Activated T-cell treated with anti-CD3 and anti-CD28 coated beads for 4 hours (primary cell): ENCODE measurements at regions not wholly inside any gene's neighbourhood (a gene's known extent, or its start where the extent isn't known, plus 50 kb on each side); places are given as distances from the start of the nearest gene placed in this dataset.
"Not testable (repeated sequence)": the region's sequence is repeated elsewhere in the genome, so short reads cannot be mapped to it uniquely, and the experiment has no call there.

ENCODE experiments used
- DNase-seq: peaks from one replicate; pipeline ENCODE4 v3.0.0-alpha.2; 2020

- no peak for DNase-seq
Measured at GRCh38 chr22:25397616-25398015, 166.9 kb upstream of the GRK3 start.

GRCh38 chr22:25398591-25399062 lies 165.8 kb upstream of the GRK3 start:
- DNase-seq, result not testable (repeated sequence)

GRCh38 chr22:25399649-25400151 lies 164.8 kb upstream of the GRK3 start:
- no peak for DNase-seq

- no peak for DNase-seq
Measured at GRCh38 chr22:25402160-25402500, 162.3 kb upstream of the GRK3 start.

GRCh38 chr22:25402501-25403283 lies 161.8 kb upstream of the GRK3 start:
- DNase-seq, result no peak

- DNase-seq, result no peak
Measured at GRCh38 chr22:25403284-25403810, 161.1 kb upstream of the GRK3 start.

- DNase-seq, result no peak
Measured at GRCh38 chr22:25403811-25404471, 160.5 kb upstream of the GRK3 start.

GRCh38 chr22:25404556-25404927 lies 159.9 kb upstream of the GRK3 start:
- DNase-seq, result no peak

- DNase-seq, result peak; percentile 40
Measured at GRCh38 chr22:25404928-25405816, 159.3 kb upstream of the GRK3 start.

GRCh38 chr22:25405841-25406509 lies 158.5 kb upstream of the GRK3 start:
- DNase-seq, result no peak

- DNase-seq, result no peak
Measured at GRCh38 chr22:25406510-25407210, 157.8 kb upstream of the GRK3 start.

GRCh38 chr22:25407226-25407858 lies 157.1 kb upstream of the GRK3 start:
- no peak for DNase-seq

- DNase-seq, result no peak
Measured at GRCh38 chr22:25407859-25408229, 156.6 kb upstream of the GRK3 start.

GRCh38 chr22:25409240-25409639 lies 155.2 kb upstream of the GRK3 start:
- DNase-seq, result no peak

- no peak for DNase-seq
Measured at GRCh38 chr22:25410849-25411248, 153.6 kb upstream of the GRK3 start.

- DNase-seq, result no peak
Measured at GRCh38 chr22:25413620-25414019, 150.9 kb upstream of the GRK3 start.

GRCh38 chr22:25415731-25416130 lies 148.7 kb upstream of the GRK3 start:
- not testable (repeated sequence) for DNase-seq

- DNase-seq, result not testable (repeated sequence)
Measured at GRCh38 chr22:25417826-25418225, 146.6 kb upstream of the GRK3 start.

- no peak for DNase-seq
Measured at GRCh38 chr22:25419247-25420113, 145.0 kb upstream of the GRK3 start.

- DNase-seq, result not testable (repeated sequence)
Measured at GRCh38 chr22:25420114-25420441, 144.4 kb upstream of the GRK3 start.
